Smooth muscle cell (in vitro differentiated cells): ENCODE measurements at regions not wholly inside any gene's neighbourhood (a gene's known extent, or its start where the extent isn't known, plus 50 kb on each side); places are given as distances from the start of the nearest gene placed in this dataset.

Experiments
- DNase-seq: peaks from one replicate; lab custom pipeline; 2025; ENCODE audit not compliant: unreplicated experiment; lab: John Stamatoyannopoulos, UW
- H2AFZ ChIP-seq: fragments of 200-600 bp; sonication (generic); 2 replicates; pipeline ENCODE4 v1.6.0; 2016; ENCODE audit warnings: antibody characterized with exemption, low read depth, mild to moderate bottlenecking
- H3F3A ChIP-seq: fragments of 200-600 bp; sonication (generic); 2 replicates; pipeline ENCODE4 v1.6.0; 2017; ENCODE audit warnings: antibody characterized with exemption, low read depth
- H3K27ac ChIP-seq: fragments of 200-600 bp; sonication (generic); 2 replicates; pipeline ENCODE4 v1.5.1; 2016; ENCODE audit warnings: low read depth, mild to moderate bottlenecking
- H3K27me3 ChIP-seq: fragments of 200-600 bp; sonication (generic); 2 replicates; pipeline ENCODE4 v1.6.1; 2016; ENCODE audit warnings: low read depth, mild to moderate bottlenecking
- H3K36me3 ChIP-seq: fragments of 200-600 bp; sonication (generic); 2 replicates; pipeline ENCODE4 v1.5.1; 2016; ENCODE audit warnings: low read depth
- H3K4me1 ChIP-seq: fragments of 200-600 bp; sonication (generic); 2 replicates; pipeline ENCODE4 v1.5.1; 2016; ENCODE audit warnings: low read depth
- H3K4me2 ChIP-seq: fragments of 200-600 bp; sonication (generic); 2 replicates; pipeline ENCODE4 v1.6.0; 2016; ENCODE audit warnings: mild to moderate bottlenecking
- H3K4me3 ChIP-seq: fragments of 200-600 bp; sonication (generic); 2 replicates; pipeline ENCODE4 v1.5.1; 2016; ENCODE audit warnings: mild to moderate bottlenecking
- H3K79me2 ChIP-seq: fragments of 200-600 bp; sonication (generic); 2 replicates; pipeline ENCODE4 v1.6.0; 2016; ENCODE audit warnings: low read depth, mild to moderate bottlenecking
- H3K9ac ChIP-seq: fragments of 200-600 bp; sonication (generic); 2 replicates; pipeline ENCODE4 v1.6.0; 2016; ENCODE audit warnings: low read depth
- H3K9me3 ChIP-seq: fragments of 200-600 bp; sonication (generic); replicated peaks from 2 replicates; pipeline ENCODE4 v1.5.1; 2016; ENCODE audit warnings: low read depth
- H4K20me1 ChIP-seq: fragments of 200-600 bp; sonication (generic); 2 replicates; pipeline ENCODE4 v1.6.0; 2016; ENCODE audit warnings: low read depth
- CTCF ChIP-seq: fragments of 200-600 bp; sonication (generic); IDR thresholded peaks from 2 replicates; pipeline ENCODE4 v1.5.1; 2017; ENCODE audit warnings: borderline replicate concordance, mild to moderate bottlenecking, antibody characterized with exemption; ENCODE audit not compliant: insufficient read depth, poor library complexity, severe bottlenecking
- WGBS: methylation state at CpG from one replicate; pipeline ENCODE4 v1.1.7; 2016; ENCODE audit warnings: low lambda C conversion rate; 5-methylcytosine and 5-hydroxymethylcytosine counted together

DNA sequence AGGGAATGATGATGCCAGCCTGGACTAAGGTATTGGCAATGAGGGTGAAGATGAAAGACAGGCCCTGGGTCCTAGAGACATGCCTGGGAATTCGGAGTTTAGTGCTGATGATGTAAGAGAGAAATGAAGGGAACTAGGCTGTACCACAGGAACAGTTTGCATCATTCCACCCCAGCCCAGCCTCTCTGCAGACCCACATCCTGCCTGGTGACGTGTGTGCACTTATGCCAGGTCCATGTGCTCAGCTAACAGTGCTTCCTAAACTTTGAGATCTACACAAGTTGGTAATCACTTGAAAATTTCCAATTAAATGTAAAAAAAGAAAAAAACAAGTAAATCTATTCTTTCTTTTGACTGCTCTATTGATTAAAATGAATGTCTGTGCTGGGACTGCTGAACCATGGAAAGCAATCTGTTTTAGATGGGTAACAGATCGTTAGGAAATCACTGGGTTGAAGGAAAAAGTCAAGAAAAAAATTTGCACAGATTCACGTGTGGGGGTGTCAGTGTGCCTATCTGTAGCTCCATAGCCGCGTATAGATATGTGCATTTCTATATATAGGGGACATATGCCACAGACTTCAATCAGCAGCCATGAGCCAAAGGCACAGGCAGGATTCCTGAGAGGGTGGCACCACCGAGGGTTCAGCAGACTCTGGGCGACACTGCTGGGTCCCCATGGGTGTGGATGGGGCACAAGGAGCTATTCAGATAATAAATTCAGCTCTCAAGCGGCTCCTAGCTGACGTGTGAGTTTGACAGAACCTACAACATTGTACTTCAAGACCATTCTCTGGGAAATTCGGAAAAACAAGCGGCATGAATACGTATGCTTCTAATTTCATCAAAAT, 131.1 kb upstream of the OPCML start:
- Histone ChIP-seq H3K9me3 (no peaks in the 10 kb centered on the region), H3K4me2 (no peak overlapping the region), H3K27ac (no peak overlapping the region), H3K9ac (no peak overlapping the region), H3K4me1 (peaks cover 13% of the 10 kb centered on the region), H2AFZ (no peak overlapping the region), H3K36me3 (no peaks in the 10 kb centered on the region), H4K20me1 (no peaks in the 10 kb centered on the region), H3F3A (no peaks in the 10 kb centered on the region), H3K4me3 (no peak overlapping the region), H3K79me2 (no peaks in the 10 kb centered on the region), H3K27me3 (peaks cover 15% of the 10 kb centered on the region)
- DNase-seq: no peak
- 88% methylated on average over 13 of the region's 13 CpGs for WGBS
- TF ChIP-seq CTCF: no peak

- no peaks in the 10 kb centered on the region for H3F3A ChIP-seq
- peaks cover 13% of the 10 kb centered on the region for H3K4me1 ChIP-seq
- no peak overlapping the region for H2AFZ ChIP-seq
- peaks cover 2% of the 10 kb centered on the region for H3K27me3 ChIP-seq
- no peak for TF ChIP-seq CTCF
- no peak overlapping the region for H3K4me3 ChIP-seq
- no peak overlapping the region for H3K27ac ChIP-seq
- H3K36me3 ChIP-seq: no peaks in the 10 kb centered on the region
- no peak overlapping the region for H3K4me2 ChIP-seq
- no peak for DNase-seq
- no peaks in the 10 kb centered on the region for H4K20me1 ChIP-seq
- H3K79me2 ChIP-seq: no peaks in the 10 kb centered on the region
- WGBS: 98% methylated on average over 9 of the region's 9 CpGs
- H3K9me3 ChIP-seq: no peaks in the 10 kb centered on the region
- no peak overlapping the region for H3K9ac ChIP-seq
Observed at GRCh38 chr11:133661846-133662245, 129.5 kb upstream of the OPCML start.

- Histone ChIP-seq H3K9ac (peak overlapping the region; percentile 44), H3K36me3 (no peaks in the 10 kb centered on the region), H4K20me1 (no peaks in the 10 kb centered on the region), H3K9me3 (no peaks in the 10 kb centered on the region), H3F3A (no peaks in the 10 kb centered on the region), H3K79me2 (no peaks in the 10 kb centered on the region), H3K4me3 (no peak overlapping the region), H3K27me3 (no peaks in the 10 kb centered on the region), H3K4me2 (peak overlapping the region; percentile 69), H3K27ac (peak overlapping the region; percentile 75), H2AFZ (no peak overlapping the region), H3K4me1 (peaks cover 13% of the 10 kb centered on the region)
- no peak for TF ChIP-seq CTCF
- DNase-seq: no peak
- 56% methylated on average over 5 of the region's 5 CpGs for WGBS
Observed at GRCh38 chr11:133660202-133660568, 127.9 kb upstream of the OPCML start.

GRCh38 chr11:133659538-133660201, 127.4 kb upstream of the OPCML start:
- no peak for DNase-seq

More at GRCh38 chr11:133659538-133660201, 127.4 kb upstream of the OPCML start:
- Histone ChIP-seq H3F3A (no peaks in the 10 kb centered on the region), H3K9ac (peak overlapping the region; percentile 44), H3K27me3 (peaks cover 5% of the 10 kb centered on the region), H3K9me3 (no peaks in the 10 kb centered on the region), H3K4me3 (no peak overlapping the region), H3K36me3 (no peaks in the 10 kb centered on the region), H3K27ac (peak overlapping the region; percentile 75), H3K4me2 (peak overlapping the region; percentile 69), H2AFZ (peak overlapping the region; percentile 77), H3K79me2 (no peaks in the 10 kb centered on the region), H4K20me1 (no peaks in the 10 kb centered on the region), H3K4me1 (peaks cover 13% of the 10 kb centered on the region)
- WGBS: 23% methylated on average over 8 of the region's 8 CpGs
- no peak for TF ChIP-seq CTCF
